Lower leg skin (tissue), 4 donors: ENCODE measurements at regions not wholly inside any gene's neighbourhood (a gene's known extent, or its start where the extent isn't known, plus 50 kb on each side); places are given as distances from the start of the nearest gene placed in this dataset.

Experiments
- DNase-seq, 2 donors: peaks; one replicate each; pipeline ENCODE4 v3.0.0-alpha.2; 2019; ENCODE audit warnings: low spot score in 2 of 2
- H3K4me3 ChIP-seq: fragments of 200-600 bp; sonication (generic); 2 replicates; pipeline ENCODE4 v1.5.1; 2017; ENCODE audit warnings: mild to moderate bottlenecking, low read depth; ENCODE audit not compliant: poor library complexity, severe bottlenecking
- CTCF ChIP-seq, 3 donors: fragments of 450-650 bp; IDR thresholded peaks; one replicate each; pipeline ENCODE4 v1.5.1; 2016; ENCODE audit warnings: antibody characterized with exemption in 3 of 3, mild to moderate bottlenecking in 3 of 3, moderate library complexity in 2 of 3
- POLR2A ChIP-seq, 2 donors: fragments of 450-650 bp; IDR thresholded peaks; one replicate each; pipeline ENCODE4 v1.6.1; 2016 to 2017; ENCODE audit warnings: antibody characterized with exemption in 2 of 2, mild to moderate bottlenecking in 1 of 2, moderate library complexity in 1 of 2
- WGBS, 2 donors: methylation state at CpG; one replicate each; pipeline ENCODE4 v1.1.5; 2018; 5-methylcytosine and 5-hydroxymethylcytosine counted together
- intact Hi-C: fragments of 100-400 bp; cut with DNase I; formaldehyde crosslinking; loops from one replicate; pipeline ENCODE4 v1.15.0; 2023; ENCODE audit warnings: low total_unique reads

GRCh38 chr7:132666071-132666773, 90.0 kb upstream of the PLXNA4 start:
- intact Hi-C loops = no loop called here
- no peak overlapping the region for H3K4me3 ChIP-seq
- DNase-seq = no peak
- no peak for TF ChIP-seq POLR2A (IDR thresholded peaks at IDR 0.05)
- WGBS, 2 donors = 71 to 72% methylated on average over 3 of the region's 3 CpGs

DNA sequence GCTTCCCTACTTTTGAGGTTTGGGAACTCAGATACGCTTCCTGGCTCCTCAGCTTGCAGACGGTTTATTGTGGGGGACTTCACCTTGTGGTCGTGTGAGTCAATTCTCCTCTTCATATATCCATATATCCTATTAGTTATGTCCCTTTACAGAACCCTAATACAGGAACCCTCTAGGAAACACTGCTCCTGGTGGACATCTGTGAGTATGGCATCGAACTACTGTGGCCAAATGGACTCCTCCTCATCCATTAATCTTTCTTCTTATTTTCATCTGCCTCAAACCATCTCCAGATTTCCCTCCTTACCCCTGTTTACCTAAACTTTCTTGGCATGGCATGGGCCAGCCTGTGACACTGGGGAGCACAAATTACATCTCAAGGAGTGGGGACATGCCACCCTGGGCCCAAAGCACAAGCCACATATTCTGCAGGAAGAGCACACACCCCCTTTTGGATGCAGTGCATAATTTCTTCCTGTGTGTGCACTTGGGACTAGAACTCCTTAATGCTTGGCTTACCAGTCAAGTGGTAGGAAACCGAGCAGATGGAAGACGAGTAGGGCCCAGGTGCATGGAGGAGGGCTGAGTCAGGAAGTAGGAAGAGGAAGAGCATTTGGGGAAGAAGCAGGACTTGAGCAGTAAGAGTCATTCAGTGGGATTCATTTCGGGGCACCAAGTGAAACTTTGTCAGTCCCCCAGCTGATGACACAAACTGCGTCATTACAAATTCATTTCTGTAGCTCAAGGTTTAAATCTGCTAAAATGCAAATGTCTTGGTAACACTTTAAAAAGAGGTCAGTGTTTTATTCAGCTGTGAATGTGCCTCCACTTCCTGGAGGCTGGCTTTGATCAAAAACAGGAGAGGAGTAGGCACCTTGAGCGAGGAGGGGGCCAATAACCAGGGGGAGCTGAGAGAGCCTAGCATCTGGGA, 80.8 kb upstream of the PLXNA4 start:
- TF ChIP-seq POLR2A (IDR thresholded peaks at IDR 0.05) (no peak), CTCF (IDR thresholded peaks at IDR 0.05) (no peak)
- no peak for DNase-seq
- H3K4me3 ChIP-seq = no peak overlapping the region
- WGBS, 2 donors = 73 to 79% methylated on average over 9 of the region's 9 CpGs
- intact Hi-C loops = no loop called here

DNA sequence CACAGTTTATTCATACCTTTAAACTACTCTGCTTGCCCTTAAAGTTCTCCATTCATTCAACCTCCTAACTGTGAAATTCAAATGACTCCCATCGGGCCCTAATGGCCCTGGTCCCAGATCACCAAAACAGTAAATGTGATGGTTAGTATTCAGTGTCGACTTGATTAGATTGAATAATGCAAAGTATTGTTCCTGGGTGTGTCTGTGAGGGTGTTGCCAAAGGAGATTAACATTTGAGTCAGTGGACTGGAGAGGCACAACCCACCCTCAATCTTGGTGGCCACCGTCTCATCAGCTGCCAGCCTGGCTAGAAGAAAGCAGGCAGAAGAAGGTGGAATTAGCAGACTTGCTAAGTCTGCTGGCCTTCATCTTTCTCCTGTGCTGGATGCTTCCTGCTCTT, 80.1 kb upstream of the PLXNA4 start:
- WGBS, 2 donors = 87 to 90% methylated on average over 3 of the region's 3 CpGs
- intact Hi-C loops = no loop called here
- no peak for DNase-seq
- no peak for TF ChIP-seq POLR2A (IDR thresholded peaks at IDR 0.05)
- TF ChIP-seq CTCF (IDR thresholded peaks at IDR 0.05) = no peak
- H3K4me3 ChIP-seq = no peak overlapping the region

GRCh38 chr7:132655131-132655727, 79.0 kb upstream of the PLXNA4 start:
- TF ChIP-seq POLR2A (IDR thresholded peaks at IDR 0.05) (no peak), CTCF (IDR thresholded peaks at IDR 0.05) (no peak)
- no peak overlapping the region for H3K4me3 ChIP-seq
- DNase-seq = peak in 1 of 2 donors; percentile 65
- WGBS, 2 donors = 9 to 11% methylated on average over 13 of the region's 13 CpGs
- intact Hi-C loops = no loop called here

DNA sequence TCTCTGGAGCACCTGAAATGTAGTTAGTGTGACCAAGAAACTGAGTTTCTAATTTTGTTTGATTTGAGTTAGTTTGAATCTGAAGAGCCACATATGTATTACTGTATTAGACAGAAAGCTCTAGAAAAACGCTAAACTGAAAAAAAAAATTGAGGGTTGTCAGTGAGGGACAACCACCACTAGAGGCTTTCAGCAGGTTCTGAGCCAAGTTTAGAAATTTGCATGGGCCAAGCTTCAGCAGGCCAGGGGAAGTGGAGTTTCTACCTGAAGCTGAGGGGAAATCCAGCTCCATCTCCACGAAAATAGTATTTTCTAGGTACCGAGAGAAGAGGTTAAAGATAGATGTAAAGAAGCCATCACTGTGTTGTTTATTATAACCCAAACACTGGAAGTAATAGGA, 77.9 kb upstream of the PLXNA4 start:
- intact Hi-C loops = no loop called here
- H3K4me3 ChIP-seq = no peak overlapping the region
- no peak for DNase-seq
- 58 to 72% methylated on average over 3 of the region's 3 CpGs for WGBS, 2 donors
- TF ChIP-seq POLR2A (IDR thresholded peaks at IDR 0.05) = no peak
- TF ChIP-seq CTCF (IDR thresholded peaks at IDR 0.05) = no peak

DNA sequence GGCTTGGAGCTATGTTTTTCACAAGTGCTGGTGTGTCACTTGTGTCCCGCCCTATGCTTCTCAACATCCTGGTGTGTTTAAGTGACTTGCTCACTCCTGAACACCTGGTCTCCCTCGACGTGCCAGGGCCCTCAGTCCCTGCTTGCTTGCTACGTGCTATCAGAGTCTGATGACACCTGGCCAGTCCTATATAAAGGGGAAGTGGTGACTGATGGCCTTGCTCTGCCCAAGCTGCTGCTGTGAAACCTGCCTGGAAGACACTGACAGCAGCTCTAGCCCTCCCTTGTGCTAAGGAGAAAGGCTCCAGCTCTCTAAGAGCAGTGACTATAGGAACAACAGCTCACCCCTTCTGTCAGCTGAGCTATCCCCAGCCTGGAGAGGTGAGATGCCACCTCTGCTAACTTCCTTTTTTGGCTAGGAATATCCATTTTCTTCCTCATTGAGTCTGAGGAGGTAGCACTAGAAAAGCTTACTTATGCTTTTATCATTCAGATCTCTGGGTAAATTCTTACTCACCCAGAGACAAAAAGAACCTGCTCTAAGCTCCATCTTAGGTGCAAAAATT, 77.2 kb upstream of the PLXNA4 start:
- WGBS, 2 donors = 83 to 90% methylated on average over 4 of the region's 4 CpGs
- no peak for DNase-seq
- TF ChIP-seq CTCF (IDR thresholded peaks at IDR 0.05) (no peak), POLR2A (IDR thresholded peaks at IDR 0.05) (no peak)
- no peak overlapping the region for H3K4me3 ChIP-seq
- intact Hi-C loops = no loop called here
